GM18870 (cell line): ENCODE measurements at regions not wholly inside any gene's neighbourhood (a gene's known extent, or its start where the extent isn't known, plus 50 kb on each side); places are given as distances from the start of the nearest gene placed in this dataset.
"Not testable (repeated sequence)": the region's sequence is repeated elsewhere in the genome, so short reads cannot be mapped to it uniquely, and the experiment has no call there.

Experiments
- ATAC-seq: cut with Tn5 transposase; IDR thresholded peaks from one replicate; pipeline ENCODE4 v1.9.1; 2021; ENCODE audit warnings: moderate library complexity; ENCODE audit not compliant: unreplicated experiment

DNA sequence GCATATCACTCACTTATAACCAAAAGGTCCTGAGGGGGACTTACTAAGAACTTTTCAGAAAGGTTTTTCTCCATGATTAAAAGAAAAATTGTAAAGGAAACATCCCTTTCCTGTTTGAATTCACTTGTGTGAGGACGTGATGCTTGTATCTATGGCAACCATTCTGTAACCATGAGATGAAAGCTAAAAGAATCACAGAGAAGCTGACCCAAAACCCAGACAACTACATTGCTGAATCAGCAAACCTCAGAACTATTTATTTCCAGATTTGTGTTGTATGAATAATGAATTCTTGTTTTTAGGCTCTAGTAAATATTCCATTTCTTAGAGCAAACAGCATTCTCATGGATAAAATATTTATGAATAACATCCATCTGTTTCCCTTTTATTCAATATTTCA lies 91.2 kb downstream of the RCHY1 start:
- ATAC-seq: no peak

GRCh38 chr4:75412746-75413145 lies 101.5 kb downstream of the RCHY1 start:
- ATAC-seq: no peak

GRCh38 chr4:75398501-75398900 lies 115.7 kb downstream of the RCHY1 start:
- ATAC-seq: no peak

DNA sequence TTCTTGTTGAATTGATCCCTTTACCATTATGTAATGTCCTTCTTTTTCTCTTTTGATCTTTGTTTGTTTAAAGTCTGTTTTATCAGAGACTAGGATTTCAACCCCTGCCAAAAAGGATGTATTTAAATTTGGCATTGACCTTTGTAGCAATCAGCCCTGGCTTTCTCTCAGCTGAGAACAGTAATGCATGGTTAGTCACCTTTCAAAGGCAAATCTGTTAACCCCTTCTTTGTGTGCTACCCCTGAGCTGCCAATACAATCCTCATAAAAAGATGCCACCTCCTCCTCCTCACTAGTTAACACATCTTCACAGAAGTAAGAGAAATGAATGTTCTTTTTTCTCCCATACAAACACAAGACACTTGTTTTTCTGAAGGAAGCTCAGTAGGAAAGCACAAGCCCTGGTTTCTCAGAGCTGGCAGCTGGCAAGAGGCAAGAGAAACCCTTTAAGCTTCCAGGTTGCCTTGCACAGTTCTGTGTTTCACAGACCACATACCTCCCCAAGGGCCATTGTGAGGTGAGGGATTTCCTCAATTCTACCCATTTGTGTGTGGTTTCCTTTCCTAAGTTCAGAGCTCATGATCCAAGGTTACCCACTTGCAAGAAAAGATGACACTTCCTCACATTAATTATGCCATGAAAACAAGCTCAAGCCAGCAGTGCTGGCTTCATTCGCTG lies 122.6 kb downstream of the RCHY1 start:
- ATAC-seq: no peak

GRCh38 chr4:75386426-75386825 lies 127.8 kb downstream of the RCHY1 start:
- not testable (repeated sequence) for ATAC-seq

GRCh38 chr4:75385106-75385505 lies 129.1 kb downstream of the RCHY1 start:
- ATAC-seq: no peak

- no peak for ATAC-seq
Measured at GRCh38 chr4:75376543-75376942, 137.7 kb downstream of the RCHY1 start.

- no peak for ATAC-seq
Measured at GRCh38 chr4:75371915-75372314, 142.3 kb downstream of the RCHY1 start.

- no peak for ATAC-seq
Measured at GRCh38 chr4:75370576-75370975, 143.6 kb downstream of the RCHY1 start.

DNA sequence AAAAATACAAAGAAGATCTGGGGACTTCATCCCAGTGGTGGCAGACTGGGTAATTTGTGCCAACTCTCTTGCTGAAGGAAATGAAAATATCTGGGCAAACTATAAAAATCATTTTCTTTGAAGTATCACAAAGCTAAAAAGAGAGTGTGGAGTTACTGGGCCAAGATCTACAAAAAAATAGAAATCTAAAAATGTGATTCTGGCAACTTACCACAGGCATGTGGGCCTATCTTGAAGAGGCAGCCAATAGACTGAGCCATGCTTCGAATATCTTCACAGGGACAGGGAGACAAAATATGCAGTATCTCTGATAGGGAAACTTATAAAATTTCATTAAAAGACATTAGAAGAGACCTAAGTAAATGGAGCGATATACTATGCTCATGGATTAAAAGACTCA lies 168.8 kb downstream of the RCHY1 start:
- no peak for ATAC-seq

- ATAC-seq: no peak
Measured at GRCh38 chr4:75344915-75345314, 169.3 kb downstream of the RCHY1 start.

DNA sequence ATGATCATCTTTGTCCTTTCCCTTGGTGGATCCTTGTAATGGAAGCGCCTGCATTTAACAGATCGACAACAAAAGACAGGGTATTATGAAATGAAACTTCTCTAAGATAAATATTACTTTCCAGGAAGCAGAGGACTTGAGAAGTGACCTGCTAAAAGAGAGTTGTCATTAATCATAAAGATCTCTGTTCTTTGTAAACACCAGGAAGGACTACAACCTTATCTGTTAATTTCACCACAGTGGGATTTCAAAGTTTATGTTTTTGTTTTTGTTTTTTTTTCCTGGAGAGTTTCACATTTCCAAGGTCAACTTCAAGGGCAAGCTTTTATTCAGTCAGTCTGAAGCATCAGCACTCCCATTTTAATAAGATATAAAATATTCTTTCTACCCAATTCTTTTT lies 170.9 kb downstream of the RCHY1 start:
- ATAC-seq: no peak

DNA sequence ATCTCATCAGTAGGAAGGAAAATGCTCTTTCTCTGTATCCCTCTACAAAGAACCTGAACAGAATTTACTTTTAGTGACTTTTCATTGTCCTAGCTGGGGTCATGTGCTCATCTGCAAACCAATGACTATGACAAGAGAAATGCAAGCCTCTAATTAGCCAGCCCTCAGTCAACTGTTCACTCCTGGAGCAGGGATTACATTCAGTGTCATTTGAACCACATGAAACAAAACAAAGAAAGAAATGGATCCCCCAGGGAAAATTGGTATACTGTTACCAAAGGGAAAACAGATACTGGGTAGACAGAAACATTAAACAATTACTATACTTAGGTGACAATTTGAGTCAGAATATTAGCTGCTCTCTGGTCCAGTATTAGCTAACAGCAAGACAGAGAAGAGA lies 173.6 kb downstream of the RCHY1 start:
- no peak for ATAC-seq

- no peak for ATAC-seq
Measured at GRCh38 chr4:75338352-75338880, 175.8 kb downstream of the RCHY1 start.

DNA sequence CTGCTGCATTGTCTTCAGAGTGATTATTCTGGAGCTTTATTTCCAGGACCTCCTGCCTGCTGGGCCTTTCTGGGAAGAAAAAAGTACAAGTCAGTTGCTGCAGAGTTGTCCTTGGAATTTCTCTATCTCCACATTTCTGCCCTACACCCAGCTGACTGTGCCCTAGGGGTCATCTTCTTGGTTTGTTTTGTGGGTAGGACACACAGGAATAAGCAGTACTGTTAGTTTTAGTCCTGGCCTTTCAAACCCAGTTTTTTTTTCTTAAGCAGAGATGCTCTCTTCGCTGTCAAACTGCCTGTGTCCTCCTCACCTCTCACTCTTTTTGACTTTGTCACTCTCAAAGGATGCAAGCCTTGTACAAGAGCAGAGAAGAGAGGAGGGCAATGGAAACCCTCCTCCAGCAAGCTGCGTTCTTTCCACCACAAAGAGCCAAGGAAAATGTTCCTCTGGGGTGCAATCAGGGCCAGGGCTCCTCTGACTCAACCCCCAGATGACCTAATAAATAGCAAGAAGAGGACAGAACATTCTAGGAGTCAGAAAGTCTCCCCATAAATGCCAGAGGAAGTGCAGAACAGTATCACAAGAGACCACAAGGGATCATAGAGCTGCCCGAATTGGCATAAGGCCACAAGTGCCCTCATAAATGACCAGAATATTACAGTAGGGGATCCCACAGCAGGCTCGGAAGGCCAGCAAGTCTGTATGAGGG lies 186.2 kb downstream of the RCHY1 start:
- ATAC-seq: no peak

GRCh38 chr4:75325318-75325979 lies 188.8 kb downstream of the RCHY1 start:
- no peak for ATAC-seq

DNA sequence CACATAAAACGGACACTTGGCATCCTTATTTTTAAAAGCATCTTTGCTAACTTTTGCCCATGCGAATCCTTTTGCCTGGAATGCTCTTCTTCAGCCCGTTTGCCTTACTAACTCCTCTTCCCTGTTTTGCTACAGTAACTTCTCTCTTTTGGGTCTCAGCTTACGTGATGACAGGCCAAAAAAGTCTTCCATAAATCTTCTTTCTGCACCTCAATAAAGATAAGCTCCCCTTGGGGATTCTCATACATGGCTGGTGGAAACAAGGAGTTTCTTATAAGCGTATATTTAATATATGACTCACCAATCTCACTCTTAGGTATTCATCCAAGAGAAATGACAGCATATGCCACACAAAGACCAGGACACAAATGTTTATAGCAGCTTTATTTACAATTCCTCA lies 192.7 kb downstream of the RCHY1 start:
- ATAC-seq: no peak

DNA sequence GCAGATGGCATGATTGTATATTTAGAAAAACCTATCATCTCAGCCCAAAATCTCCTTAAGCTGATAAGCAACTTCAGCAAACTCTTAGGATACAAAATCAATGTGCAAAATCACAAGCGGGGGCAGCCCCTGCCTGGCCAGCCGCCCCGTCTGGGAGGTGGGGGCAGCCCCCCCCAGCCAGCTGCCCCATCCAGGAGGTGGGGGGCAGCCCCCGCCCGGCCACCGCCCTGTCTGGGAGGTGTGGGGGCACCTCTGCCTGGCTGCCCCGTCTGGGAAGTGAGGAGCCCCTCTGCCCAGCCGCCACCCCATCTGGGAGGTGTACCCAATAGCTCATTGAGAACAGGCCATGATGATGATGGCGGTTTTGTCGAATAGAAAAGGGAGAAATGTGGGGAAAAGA lies 196.6 kb downstream of the RCHY1 start:
- ATAC-seq: not testable (repeated sequence)

- ATAC-seq: no peak
Measured at GRCh38 chr4:75308049-75308448, 206.2 kb downstream of the RCHY1 start.

DNA sequence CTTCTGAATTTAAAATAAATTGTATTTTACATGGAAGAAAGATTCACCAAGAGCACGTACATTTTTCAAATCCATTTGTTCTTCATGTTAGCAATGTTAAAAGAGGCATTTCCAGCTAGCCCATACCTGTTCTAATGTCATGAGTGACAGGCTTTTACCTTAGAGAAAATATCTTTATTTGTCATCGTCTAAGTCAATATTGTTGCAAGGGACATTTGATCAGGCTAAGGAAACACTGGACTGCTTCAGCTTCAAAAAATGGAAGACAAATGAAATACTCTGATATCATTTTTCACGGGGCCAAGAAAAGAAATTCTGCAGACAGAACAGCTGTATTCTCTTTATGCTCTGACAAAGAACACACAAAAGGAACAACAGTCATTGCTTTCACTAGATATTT lies 207.7 kb downstream of the RCHY1 start:
- ATAC-seq: no peak

DNA sequence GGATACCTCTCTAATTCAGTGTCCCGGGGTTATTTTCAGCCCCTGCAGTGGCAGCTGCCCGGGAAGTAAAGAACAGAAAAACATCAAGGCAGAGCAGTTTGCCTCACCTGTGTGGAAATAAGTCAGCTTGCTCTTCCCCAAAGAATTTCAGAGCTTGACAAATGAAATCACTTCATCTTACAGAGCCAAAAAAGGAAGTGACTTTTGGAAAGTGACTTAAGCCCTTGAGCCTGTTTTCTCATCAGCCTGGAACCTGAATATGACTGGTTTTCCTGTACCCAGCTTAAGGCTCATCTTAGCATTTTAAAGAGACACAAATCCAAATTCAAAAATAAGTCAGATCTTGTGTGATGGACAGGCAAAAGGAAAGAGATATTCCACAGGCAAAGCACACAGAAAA lies 211.6 kb downstream of the RCHY1 start:
- ATAC-seq: no peak
